ENCODE measurements at regions not wholly inside any gene's neighbourhood (a gene's known extent, or its start where the extent isn't known, plus 50 kb on each side); places are given as distances from the start of the nearest gene placed in this dataset.

- TF ChIP-seq CTCF (IDR thresholded peaks at IDR 0.05; ENCODE audit: insufficient read depth, low read length, poor library complexity, severe bottlenecking) (no peak), EZH2phosphoT487 (conservative IDR thresholded peaks at IDR 0.05; ENCODE audit: low read length) (no peak)
Measured at GRCh38 chr17:79255926-79256585, 181.4 kb downstream of the ENGASE start.

All from SU-DHL-6 (cell line).